HepG2 (cell line): ENCODE measurements at regions not wholly inside any gene's neighbourhood (a gene's known extent, or its start where the extent isn't known, plus 50 kb on each side); places are given as distances from the start of the nearest gene placed in this dataset.

Source experiments
- ATAC-seq: fragments of 200-7000 bp; cut with Tn5 transposase; 3 replicates; pipeline ENCODE4 v1.9.1; 2020; ENCODE audit warnings: mild to moderate bottlenecking, moderate library complexity
- BruUV-seq: library from RNA; stranded (reverse); fragments of 400-500 nt; replicated peaks from 2 replicates; lab custom pipeline; 2021; lab: Mats Ljungman, UMichigan
- CTCF ChIA-PET: fragments of 300-600 bp; formaldehyde crosslinking; extraction: SDS; loops from one replicate; lab custom pipeline; 2021; ENCODE audit warnings: low total read pairs, inconsistent platforms, low intra/inter-chr PET ratio; lab: Yijun Ruan, JAX
- POLR2A ChIA-PET: fragments of 350-600 bp; sonication (Branson Sonifier 250); formaldehyde crosslinking; loops from one replicate; lab custom pipeline; 2020; ENCODE audit warnings: antibody characterized with exemption, inconsistent platforms; lab: Yijun Ruan, JAX
- DNase-seq: peaks from one replicate; pipeline ENCODE4 v3.0.0-alpha.2; 2015; ENCODE audit warnings: low spot score
- FAIRE-seq: peaks from 3 replicates; lab custom pipeline; 2011; peaks lifted over from hg19 to GRCh38; lab: Jason Lieb, UNC
- H2AFZ ChIP-seq: one replicate; pipeline ENCODE4 v1.6.1; 2011; ENCODE audit warnings: low read length, inconsistent platforms
- H3K27ac ChIP-seq: fragments of 300-600 bp; 3 replicates; pipeline ENCODE4 v1.8.0; 2011; ENCODE audit warnings: mixed run types, mild to moderate bottlenecking, mixed read lengths, low read length, inconsistent platforms; ENCODE audit not compliant: insufficient read depth; ENCODE audit errors: extremely low read length
- H3K27me3 ChIP-seq, 2 experiments: fragments of 200-600 bp in 1 of 2; 2 replicates in 1 of 2; 3 replicates in 1 of 2; pipeline versions ENCODE4 v1.6.0 to v1.8.0; 2011; ENCODE audit warnings: low read length in 2 of 2, mild to moderate bottlenecking in 2 of 2, moderate library complexity in 2 of 2, inconsistent platforms in 1 of 2; ENCODE audit not compliant: insufficient read depth in 2 of 2, control insufficient read depth in 1 of 2
- H3K36me3 ChIP-seq, 2 experiments: fragments of 200-600 bp in 1 of 2; replicated peaks in 1 of 2; 2 replicates in 1 of 2; 3 replicates in 1 of 2; pipeline versions ENCODE4 v1.5.1 to v1.8.0; 2011; ENCODE audit warnings: low read length in 2 of 2, inconsistent platforms in 1 of 2; ENCODE audit not compliant: insufficient read depth in 2 of 2, control insufficient read depth in 1 of 2
- H3K4me1 ChIP-seq: 2 replicates; pipeline ENCODE4 v1.5.1; 2012; ENCODE audit warnings: low read length, inconsistent platforms; ENCODE audit not compliant: insufficient read depth
- H3K4me2 ChIP-seq: 2 replicates; pipeline ENCODE4 v1.6.0; 2011; ENCODE audit warnings: low read depth, low read length, inconsistent platforms
- H3K4me3 ChIP-seq, 3 experiments: fragments of 200-600 bp in 1 of 3; sonication (generic), shearing (Covaris generic) in 1 of 3; replicated peaks in 1 of 3; 2 replicates each; pipeline ENCODE4 v1.5.1; 2011 to 2016; ENCODE audit warnings: low read length in 3 of 3, inconsistent platforms in 2 of 3, low read depth in 2 of 3, mild to moderate bottlenecking in 2 of 3, control low read depth in 1 of 3, mixed read lengths in 1 of 3; ENCODE audit not compliant: insufficient read depth in 1 of 3
- H3K79me2 ChIP-seq: one replicate; pipeline ENCODE4 v1.6.1; 2011; ENCODE audit warnings: low read length, inconsistent platforms; ENCODE audit not compliant: insufficient read depth
- H3K9ac ChIP-seq: 2 replicates; pipeline ENCODE4 v1.6.0; 2011; ENCODE audit warnings: mild to moderate bottlenecking, low read depth, low read length, inconsistent platforms; ENCODE audit not compliant: insufficient read depth
- H3K9me3 ChIP-seq: 2 replicates; pipeline ENCODE4 v1.5.1; 2012; ENCODE audit warnings: mild to moderate bottlenecking, low read length
- H4K20me1 ChIP-seq: 2 replicates; pipeline ENCODE4 v1.6.0; 2011; ENCODE audit warnings: inconsistent platforms, mild to moderate bottlenecking, low read length, moderate library complexity; ENCODE audit not compliant: insufficient read depth
- CCAR2 ChIP-seq: fragments of 200-400 bp; formaldehyde crosslinking; optimal IDR thresholded peaks from 2 replicates; pipeline ENCODE3; 2018; ENCODE audit warnings: low read depth, mild to moderate bottlenecking, low read length, moderate library complexity
- CHD2 ChIP-seq: IDR thresholded peaks from 2 replicates; pipeline ENCODE4 v1.6.1; 2011; ENCODE audit warnings: low read depth, low read length, improper control_type of control experiment
- IKZF4 ChIP-seq: sonication (generic); formaldehyde crosslinking; IDR thresholded peaks from 2 replicates; pipeline ENCODE4 v1.5.1; 2020; ENCODE audit warnings: borderline replicate concordance, mild to moderate bottlenecking, low read depth, missing genetic modification reagents; ENCODE audit errors: not compliant biosample characterization
- NFYB ChIP-seq: sonication (generic); formaldehyde crosslinking; IDR thresholded peaks from 2 replicates; pipeline ENCODE4 v1.4.0; 2020; ENCODE audit warnings: missing genetic modification reagents
- NR2C2 ChIP-seq: sonication (generic); formaldehyde crosslinking; IDR thresholded peaks from 2 replicates; pipeline ENCODE4 v1.4.0; 2020; ENCODE audit warnings: missing genetic modification reagents, mild to moderate bottlenecking, moderate library complexity, borderline replicate concordance
- PHF5A ChIP-seq: IDR thresholded peaks from one replicate; pipeline ENCODE4 v1.6.1; 2018; ENCODE audit warnings: low read depth, missing genetic modification reagents; ENCODE audit not compliant: unreplicated experiment
- RNF2 ChIP-seq: fragments of 450-650 bp; conservative IDR thresholded peaks from 2 replicates; pipeline ENCODE4 v1.6.1; 2016; ENCODE audit warnings: low read depth
- SNAPC5 ChIP-seq: sonication (generic); formaldehyde crosslinking; IDR thresholded peaks from 2 replicates; pipeline ENCODE4 v1.8.1; 2023; ENCODE audit warnings: mild to moderate bottlenecking, missing genetic modification reagents, borderline replicate concordance
- TCF12 ChIP-seq, 2 experiments: fragments of 450-650 bp in 1 of 2; sonication (generic) in 1 of 2; formaldehyde crosslinking in 1 of 2; IDR thresholded peaks; 2 replicates each; pipeline versions ENCODE4 v1.6.1 to v1.8.0; 2017 to 2022; ENCODE audit warnings: antibody characterized with exemption in 1 of 2, mild to moderate bottlenecking in 1 of 2, missing genetic modification reagents in 1 of 2, moderate library complexity in 1 of 2
- THAP11 ChIP-seq: IDR thresholded peaks from 2 replicates; pipeline ENCODE4 v1.6.1; 2016; ENCODE audit warnings: missing biosample characterization, missing genetic modification reagents
- YY1 ChIP-seq: IDR thresholded peaks from 2 replicates; pipeline ENCODE4 v1.6.1; 2011; ENCODE audit warnings: low read length, low read depth, moderate library complexity, mild to moderate bottlenecking; ENCODE audit not compliant: insufficient read depth, insufficient replicate concordance
- WGBS: methylation state at CpG from one replicate; pipeline ENCODE4 v1.1.6; 2017; ENCODE audit warnings: low lambda C conversion rate; 5-methylcytosine and 5-hydroxymethylcytosine counted together
- in situ Hi-C: cut with HindIII; loops from 2 replicates; pipeline ENCODE4 v1.10.0; 2017; ENCODE audit warnings: low pct_unique_long_range_greater_than_20kb; ENCODE audit not compliant: extremely low pct_ligation_motif_present
- intact Hi-C: fragments of 100-400 bp; cut with micrococcal nuclease; formaldehyde crosslinking; loops from one replicate; pipeline ENCODE4 v1.10.0; 2022; ENCODE audit not compliant: unreplicated experiment

GRCh38 chr2:16584084-16584483, 81.5 kb downstream of the CYRIA start (continued):
- no peak for TF ChIP-seq IKZF4 (CRISPR knock-in tag)

- Histone ChIP-seq H3K79me2 (no peaks in the 10 kb centered on the region), H3K27ac (no peak overlapping the region), H3K27me3 (no peaks in the 10 kb centered on the region), H3K36me3 (no peaks in the 10 kb centered on the region), H3K9me3 (no peaks in the 10 kb centered on the region), H3K4me2 (no peak overlapping the region), H2AFZ (no peak overlapping the region), H3K9ac (no peak overlapping the region), H4K20me1 (no peaks in the 10 kb centered on the region)
- 0% methylated on average over 1 of the region's 1 CpG for WGBS
- ChIA-PET POLR2A (no interaction called here), CTCF (no interaction called here)
- TF ChIP-seq THAP11 (CRISPR knock-in tag) = no peak
- TF ChIP-seq TCF12 (IDR thresholded peaks at IDR 0.05) = no peak
- no peak for TF ChIP-seq TCF12 (CRISPR knock-in tag; IDR thresholded peaks at IDR 0.05)
- no peak for TF ChIP-seq NR2C2
- TF ChIP-seq YY1 = no peak
- TF ChIP-seq CHD2 = no peak
- no peak for TF ChIP-seq SNAPC5 (CRISPR knock-in tag)
- TF ChIP-seq RNF2 = no peak
- TF ChIP-seq PHF5A (CRISPR knock-in tag) = no peak
- no peak for TF ChIP-seq NFYB (CRISPR knock-in tag)
- TF ChIP-seq CCAR2 = no peak
- TF ChIP-seq, all 625 proteins: peak for 0
- FAIRE-seq (no peak), DNase-seq (no peak), ATAC-seq (no peak)
- H3K4me1 ChIP-seq = no peaks in the 10 kb centered on the region
- BruUV-seq = no TSS peak
- no peak overlapping the region for H3K4me3 ChIP-seq
- intact Hi-C loops = no loop called here
- in situ Hi-C loops = no loop called here
Measured at GRCh38 chr2:16581241-16581640, 84.4 kb downstream of the CYRIA start.
